GM12892 (cell line): ENCODE measurements at regions not wholly inside any gene's neighbourhood (a gene's known extent, or its start where the extent isn't known, plus 50 kb on each side); places are given as distances from the start of the nearest gene placed in this dataset.

Source experiments
- POLR2A ChIP-seq: IDR thresholded peaks from 2 replicates; pipeline ENCODE4 v1.6.1; 2011; ENCODE audit warnings: low read depth, low read length, control low read depth
- POLR2AphosphoS5 ChIP-seq: IDR thresholded peaks from 2 replicates; pipeline ENCODE4 v1.6.1; 2011; ENCODE audit warnings: low read depth, low read length, control low read depth
- TAF1 ChIP-seq: IDR thresholded peaks from 2 replicates; pipeline ENCODE4 v1.6.1; 2011; ENCODE audit warnings: low read depth, mild to moderate bottlenecking, control low read depth, low read length, borderline replicate concordance

DNA sequence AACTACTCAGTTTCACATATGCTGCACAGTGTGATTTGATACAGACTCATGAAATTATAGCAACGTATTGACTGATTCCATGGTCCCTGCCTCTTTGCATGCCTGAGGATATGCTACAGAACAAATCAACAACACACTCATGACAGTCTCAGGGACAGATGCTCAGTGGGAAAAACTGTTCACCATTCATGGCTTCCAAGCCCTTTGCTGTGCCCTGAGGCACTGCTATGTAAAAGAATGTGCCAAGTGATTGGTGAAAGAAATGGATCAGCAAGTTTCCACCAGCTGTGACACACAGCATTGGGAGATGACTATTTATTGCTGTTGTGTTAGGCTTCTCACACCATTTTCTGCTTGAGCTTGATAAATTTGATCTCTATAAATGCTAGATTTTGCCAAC, 825.6 kb upstream of the INTU start:
- TF ChIP-seq POLR2AphosphoS5 (no peak), POLR2A (no peak), TAF1 (no peak)
